ENCODE measurements at regions not wholly inside any gene's neighbourhood (a gene's known extent, or its start where the extent isn't known, plus 50 kb on each side); places are given as distances from the start of the nearest gene placed in this dataset.
"Not testable (repeated sequence)": the region's sequence is repeated elsewhere in the genome, so short reads cannot be mapped to it uniquely, and the experiment has no call there.

- no peaks in the 10 kb centered on the region for H3K27me3 ChIP-seq (ENCODE audit: insufficient read depth, low read length)
- no peaks in the 10 kb centered on the region for H3K9me3 ChIP-seq (ENCODE audit: insufficient read depth, low read depth, low read length)
- H3K4me3 ChIP-seq (ENCODE audit: low read length): no peak overlapping the region
- H3K9ac ChIP-seq (ENCODE audit: low read depth, low read length): no peak overlapping the region
- H3K27ac ChIP-seq (ENCODE audit: low read length): no peak overlapping the region
- no peaks in the 10 kb centered on the region for H3K4me1 ChIP-seq (ENCODE audit: insufficient read depth, low read length)
- no peaks in the 10 kb centered on the region for H3K36me3 ChIP-seq (ENCODE audit: insufficient read depth, low read depth, low read length)
These were observed 1045.0 kb upstream of the DDX18 start for GRCh38 chr2:116769514-116769913.

- Histone ChIP-seq H3K9me3 (ENCODE audit: insufficient read depth, low read depth, low read length) (no peaks in the 10 kb centered on the region), H3K27me3 (ENCODE audit: insufficient read depth, low read length) (no peaks in the 10 kb centered on the region), H3K9ac (ENCODE audit: low read depth, low read length) (no peak overlapping the region), H3K36me3 (ENCODE audit: insufficient read depth, low read depth, low read length) (no peaks in the 10 kb centered on the region), H3K27ac (ENCODE audit: low read length) (no peak overlapping the region), H3K4me1 (ENCODE audit: insufficient read depth, low read length) (no peaks in the 10 kb centered on the region), H3K4me3 (ENCODE audit: low read length) (no peak overlapping the region)
These were observed 1037.9 kb upstream of the DDX18 start for GRCh38 chr2:116776556-116776955.

GRCh38 chr2:116787848-116788247 is 1026.6 kb upstream of the DDX18 start:
- no peaks in the 10 kb centered on the region for H3K9me3 ChIP-seq (ENCODE audit: insufficient read depth, low read depth, low read length)

GRCh38 chr2:116802671-116803070 is 1011.8 kb upstream of the DDX18 start:
- Histone ChIP-seq H3K27ac (ENCODE audit: low read length) (no peak overlapping the region), H3K4me3 (ENCODE audit: low read length) (no peak overlapping the region), H3K4me1 (ENCODE audit: insufficient read depth, low read length) (no peaks in the 10 kb centered on the region), H3K9me3 (ENCODE audit: insufficient read depth, low read depth, low read length) (peaks cover 36% of the 10 kb centered on the region), H3K36me3 (ENCODE audit: insufficient read depth, low read depth, low read length) (no peaks in the 10 kb centered on the region), H3K27me3 (ENCODE audit: insufficient read depth, low read length) (no peaks in the 10 kb centered on the region), H3K9ac (ENCODE audit: low read depth, low read length) (no peak overlapping the region)

More at GRCh38 chr2:116787848-116788247, 1026.6 kb upstream of the DDX18 start:
- Histone ChIP-seq H3K4me3 (ENCODE audit: low read length) (no peak overlapping the region), H3K27me3 (ENCODE audit: insufficient read depth, low read length) (no peaks in the 10 kb centered on the region), H3K36me3 (ENCODE audit: insufficient read depth, low read depth, low read length) (no peaks in the 10 kb centered on the region), H3K27ac (ENCODE audit: low read length) (no peak overlapping the region), H3K9ac (ENCODE audit: low read depth, low read length) (no peak overlapping the region), H3K4me1 (ENCODE audit: insufficient read depth, low read length) (peaks cover 3% of the 10 kb centered on the region; the same call in 1 of the 2 replicates)

- Histone ChIP-seq H3K27me3 (ENCODE audit: insufficient read depth, low read length) (no peaks in the 10 kb centered on the region), H3K9ac (ENCODE audit: low read depth, low read length) (no peak overlapping the region), H3K27ac (ENCODE audit: low read length) (no peak overlapping the region), H3K9me3 (ENCODE audit: insufficient read depth, low read depth, low read length) (peaks cover 36% of the 10 kb centered on the region), H3K4me3 (ENCODE audit: low read length) (no peak overlapping the region), H3K4me1 (ENCODE audit: insufficient read depth, low read length) (no peaks in the 10 kb centered on the region), H3K36me3 (ENCODE audit: insufficient read depth, low read depth, low read length) (no peaks in the 10 kb centered on the region)
These were observed 1009.6 kb upstream of the DDX18 start for GRCh38 chr2:116804901-116805300.

- not testable (repeated sequence) for H3K4me1 ChIP-seq (ENCODE audit: insufficient read depth, low read length); H3K36me3 ChIP-seq (ENCODE audit: insufficient read depth, low read depth, low read length); H3K4me3 ChIP-seq (ENCODE audit: low read length); H3K9ac ChIP-seq (ENCODE audit: low read depth, low read length); H3K27me3 ChIP-seq (ENCODE audit: insufficient read depth, low read length); H3K27ac ChIP-seq (ENCODE audit: low read length)
- peaks cover 28% of the 10 kb centered on the region for H3K9me3 ChIP-seq (ENCODE audit: insufficient read depth, low read depth, low read length)
These were observed 1008.0 kb upstream of the DDX18 start for GRCh38 chr2:116806505-116806904.

- no peak overlapping the region for H3K9ac ChIP-seq (ENCODE audit: low read depth, low read length)
- H3K4me3 ChIP-seq (ENCODE audit: low read length): no peak overlapping the region
- peaks cover 5% of the 10 kb centered on the region for H3K9me3 ChIP-seq (ENCODE audit: insufficient read depth, low read depth, low read length)
- no peaks in the 10 kb centered on the region for H3K36me3 ChIP-seq (ENCODE audit: insufficient read depth, low read depth, low read length)
- H3K4me1 ChIP-seq (ENCODE audit: insufficient read depth, low read length): no peaks in the 10 kb centered on the region
- H3K27ac ChIP-seq (ENCODE audit: low read length): no peak overlapping the region
- no peaks in the 10 kb centered on the region for H3K27me3 ChIP-seq (ENCODE audit: insufficient read depth, low read length)
These were observed 1005.4 kb upstream of the DDX18 start for GRCh38 chr2:116809109-116809508.

- H3K4me1 ChIP-seq (ENCODE audit: insufficient read depth, low read length): no peaks in the 10 kb centered on the region
- H3K4me3 ChIP-seq (ENCODE audit: low read length): no peak overlapping the region
- H3K9ac ChIP-seq (ENCODE audit: low read depth, low read length): no peak overlapping the region
- H3K36me3 ChIP-seq (ENCODE audit: insufficient read depth, low read depth, low read length): no peaks in the 10 kb centered on the region
- no peaks in the 10 kb centered on the region for H3K27me3 ChIP-seq (ENCODE audit: insufficient read depth, low read length)
- no peak overlapping the region for H3K27ac ChIP-seq (ENCODE audit: low read length)
- no peaks in the 10 kb centered on the region for H3K9me3 ChIP-seq (ENCODE audit: insufficient read depth, low read depth, low read length)
These were observed 1004.4 kb upstream of the DDX18 start for GRCh38 chr2:116810071-116810470.

GRCh38 chr2:116810645-116811044 is 1003.8 kb upstream of the DDX18 start:
- Histone ChIP-seq H3K27me3 (ENCODE audit: insufficient read depth, low read length) (no peaks in the 10 kb centered on the region), H3K4me3 (ENCODE audit: low read length) (no peak overlapping the region), H3K27ac (ENCODE audit: low read length) (no peak overlapping the region), H3K9ac (ENCODE audit: low read depth, low read length) (no peak overlapping the region), H3K9me3 (ENCODE audit: insufficient read depth, low read depth, low read length) (no peaks in the 10 kb centered on the region), H3K36me3 (ENCODE audit: insufficient read depth, low read depth, low read length) (no peaks in the 10 kb centered on the region), H3K4me1 (ENCODE audit: insufficient read depth, low read length) (no peaks in the 10 kb centered on the region)

GRCh38 chr2:116819355-116819754 is 995.1 kb upstream of the DDX18 start:
- no peaks in the 10 kb centered on the region for H3K36me3 ChIP-seq (ENCODE audit: insufficient read depth, low read depth, low read length)
- H3K9me3 ChIP-seq (ENCODE audit: insufficient read depth, low read depth, low read length): no peaks in the 10 kb centered on the region
- no peaks in the 10 kb centered on the region for H3K27me3 ChIP-seq (ENCODE audit: insufficient read depth, low read length)
- H3K9ac ChIP-seq (ENCODE audit: low read depth, low read length): no peak overlapping the region
- no peak overlapping the region for H3K4me3 ChIP-seq (ENCODE audit: low read length)
- H3K27ac ChIP-seq (ENCODE audit: low read length): no peak overlapping the region
- H3K4me1 ChIP-seq (ENCODE audit: insufficient read depth, low read length): no peaks in the 10 kb centered on the region

GRCh38 chr2:116820986-116821385 is 993.5 kb upstream of the DDX18 start:
- H3K9ac ChIP-seq (ENCODE audit: low read depth, low read length): no peak overlapping the region
- no peaks in the 10 kb centered on the region for H3K36me3 ChIP-seq (ENCODE audit: insufficient read depth, low read depth, low read length)
- H3K4me1 ChIP-seq (ENCODE audit: insufficient read depth, low read length): no peaks in the 10 kb centered on the region
- H3K27me3 ChIP-seq (ENCODE audit: insufficient read depth, low read length): no peaks in the 10 kb centered on the region
- no peaks in the 10 kb centered on the region for H3K9me3 ChIP-seq (ENCODE audit: insufficient read depth, low read depth, low read length)
- H3K27ac ChIP-seq (ENCODE audit: low read length): no peak overlapping the region
- H3K4me3 ChIP-seq (ENCODE audit: low read length): no peak overlapping the region

- not testable (repeated sequence) for H3K27me3 ChIP-seq (ENCODE audit: insufficient read depth, low read length); H3K9me3 ChIP-seq (ENCODE audit: insufficient read depth, low read depth, low read length); H3K27ac ChIP-seq (ENCODE audit: low read length); H3K4me1 ChIP-seq (ENCODE audit: insufficient read depth, low read length); H3K36me3 ChIP-seq (ENCODE audit: insufficient read depth, low read depth, low read length); H3K9ac ChIP-seq (ENCODE audit: low read depth, low read length); H3K4me3 ChIP-seq (ENCODE audit: low read length)
These were observed 984.9 kb upstream of the DDX18 start for GRCh38 chr2:116829543-116829942.

- Histone ChIP-seq H3K27me3 (ENCODE audit: insufficient read depth, low read length) (no peaks in the 10 kb centered on the region), H3K9me3 (ENCODE audit: insufficient read depth, low read depth, low read length) (no peaks in the 10 kb centered on the region), H3K4me1 (ENCODE audit: insufficient read depth, low read length) (no peaks in the 10 kb centered on the region)
These were observed 982.3 kb upstream of the DDX18 start for GRCh38 chr2:116832148-116832547.

More at GRCh38 chr2:116832148-116832547, 982.3 kb upstream of the DDX18 start:
- Histone ChIP-seq H3K4me3 (ENCODE audit: low read length) (no peak overlapping the region), H3K9ac (ENCODE audit: low read depth, low read length) (no peak overlapping the region), H3K27ac (ENCODE audit: low read length) (no peak overlapping the region), H3K36me3 (ENCODE audit: insufficient read depth, low read depth, low read length) (no peaks in the 10 kb centered on the region)

Measured in iPS-20b (cell line).